ENCODE measurements at regions not wholly inside any gene's neighbourhood (a gene's known extent, or its start where the extent isn't known, plus 50 kb on each side); places are given as distances from the start of the nearest gene placed in this dataset.

- no peak overlapping the region for H2AFZ ChIP-seq (ENCODE audit: low read depth, low read length, poor library complexity, severe bottlenecking)
- H3K9ac ChIP-seq (ENCODE audit: low read length) = 0 out of 2 replicates have a peak overlapping the region, but pooled peaks have one; percentile 0
- no peaks in the 10 kb centered on the region for H3K27me3 ChIP-seq (ENCODE audit: insufficient read depth, low read length)
- no peaks in the 10 kb centered on the region for H4K20me1 ChIP-seq (ENCODE audit: insufficient read depth)
- peaks cover 22% of the 10 kb centered on the region; the same call in 1 of the 2 replicates for H3K79me2 ChIP-seq (ENCODE audit: insufficient read depth, low read length)
- no peak overlapping the region for H3K4me2 ChIP-seq (ENCODE audit: low read length)
- TF ChIP-seq RAD21 (IDR thresholded peaks at IDR 0.05; ENCODE audit: low read depth) (no peak), ELF1 (IDR thresholded peaks at IDR 0.05; ENCODE audit: borderline replicate concordance, low read depth) (no peak), MAX (IDR thresholded peaks at IDR 0.05) (no peak), FOSL1 (IDR thresholded peaks at IDR 0.05; ENCODE audit: low read depth) (no peak), REST (IDR thresholded peaks at IDR 0.05; ENCODE audit: low read depth) (no peak), ATF3 (IDR thresholded peaks at IDR 0.05) (no peak)
- CTCF ChIA-PET = no interaction called here
- ATAC-seq (peak; percentile 20; the same call in 1 of the 2 replicates), DNase-seq (ENCODE audit: low read depth, low spot score) (no peak)
- intact Hi-C loops (cut with micrococcal nuclease) = no loop called here
- H3K9me2 ChIP-seq (ENCODE audit: insufficient read depth) = no peaks in the 10 kb centered on the region
- no peaks in the 10 kb centered on the region for H3K9me3 ChIP-seq (ENCODE audit: control insufficient read depth in 1 of 2, insufficient read depth in 1 of 2, low read depth in 1 of 2, low read length in 2 of 2)
- peaks cover 65 to 70% of the 10 kb centered on the region in 2 experiments for H3K4me1 ChIP-seq (ENCODE audit: control insufficient read depth in 1 of 2, insufficient read depth in 2 of 2, low read length in 2 of 2)
- H3K36me3 ChIP-seq (ENCODE audit: control insufficient read depth in 1 of 2, insufficient read depth in 2 of 2, low read length in 2 of 2) = no peaks in the 10 kb centered on the region
- POLR2A ChIA-PET = no interaction called here
- RAD21 ChIA-PET (ENCODE audit: low non-redundant PET in 1 of 2, low total read pairs in 2 of 2, uncharacterized antibody in 2 of 2, unreplicated experiment in 2 of 2) = no interaction called here
- BruUV-seq (replicated peaks) = no TSS peak
- no peak overlapping the region for H3K4me3 ChIP-seq (replicated peaks in 1 of 2; ENCODE audit: low read depth in 1 of 2, low read length in 2 of 2)
- H3K27ac ChIP-seq (ENCODE audit: low read depth, low read length) = peak overlapping the region; percentile 60
Measured at GRCh38 chr4:30968926-30969325, 248.8 kb downstream of the PCDH7 start.

Measured in HCT116 (cell line).